ENCODE measurements at regions not wholly inside any gene's neighbourhood (a gene's known extent, or its start where the extent isn't known, plus 50 kb on each side); places are given as distances from the start of the nearest gene placed in this dataset.
"Not testable (repeated sequence)": the region's sequence is repeated elsewhere in the genome, so short reads cannot be mapped to it uniquely, and the experiment has no call there.

GRCh38 chr9:134545543-134546245, 95.9 kb upstream of the COL5A1 start:
- peaks cover 9% of the 10 kb centered on the region for H3K27me3 Mint-ChIP-seq
- no peak overlapping the region for H3K27ac Mint-ChIP-seq
- H3K4me1 Mint-ChIP-seq: no peaks in the 10 kb centered on the region
- H3K4me3 Mint-ChIP-seq: no peak overlapping the region
- H3K9me3 Mint-ChIP-seq: peaks cover 0 to 6% (median 0%) of the 10 kb centered on the region in 3 donors
- H3K36me3 Mint-ChIP-seq: no peaks in the 10 kb centered on the region

GRCh38 chr9:134546246-134546731, 95.3 kb upstream of the COL5A1 start:
- Mint-ChIP-seq H3K27ac (no peak overlapping the region), H3K4me3 (no peak overlapping the region), H3K4me1 (no peaks in the 10 kb centered on the region), H3K9me3 (peaks cover 0 to 6% (median 0%) of the 10 kb centered on the region in 3 donors), H3K27me3 (peaks cover 10% of the 10 kb centered on the region), H3K36me3 (no peaks in the 10 kb centered on the region)

- H3K36me3 Mint-ChIP-seq: no peaks in the 10 kb centered on the region
- peaks cover 0 to 6% (median 0%) of the 10 kb centered on the region in 3 donors for H3K9me3 Mint-ChIP-seq
- no peaks in the 10 kb centered on the region for H3K4me1 Mint-ChIP-seq
- H3K4me3 Mint-ChIP-seq: no peak overlapping the region
- H3K27ac Mint-ChIP-seq: no peak overlapping the region
- peaks cover 14% of the 10 kb centered on the region for H3K27me3 Mint-ChIP-seq
Measured at GRCh38 chr9:134546746-134547145, 94.9 kb upstream of the COL5A1 start.

- Mint-ChIP-seq H3K4me1 (no peaks in the 10 kb centered on the region), H3K27me3 (peaks cover 14% of the 10 kb centered on the region), H3K27ac (no peak overlapping the region), H3K36me3 (no peaks in the 10 kb centered on the region), H3K9me3 (peaks cover 0 to under 1% (median 0%) of the 10 kb centered on the region in 3 donors), H3K4me3 (no peak overlapping the region)
Measured at GRCh38 chr9:134547161-134548100, 94.2 kb upstream of the COL5A1 start.

- no peaks in the 10 kb centered on the region for H3K9me3 Mint-ChIP-seq
- H3K27ac Mint-ChIP-seq: no peak overlapping the region
- H3K4me1 Mint-ChIP-seq: no peaks in the 10 kb centered on the region
- H3K27me3 Mint-ChIP-seq: peaks cover 14% of the 10 kb centered on the region
- H3K4me3 Mint-ChIP-seq: no peak overlapping the region
- H3K36me3 Mint-ChIP-seq: no peaks in the 10 kb centered on the region
Measured at GRCh38 chr9:134548185-134548584, 93.4 kb upstream of the COL5A1 start.

GRCh38 chr9:134548618-134549017, 93.0 kb upstream of the COL5A1 start:
- no peak overlapping the region for H3K4me3 Mint-ChIP-seq
- H3K9me3 Mint-ChIP-seq: no peaks in the 10 kb centered on the region
- H3K27me3 Mint-ChIP-seq: peaks cover 14% of the 10 kb centered on the region
- no peak overlapping the region for H3K27ac Mint-ChIP-seq
- H3K36me3 Mint-ChIP-seq: no peaks in the 10 kb centered on the region
- no peaks in the 10 kb centered on the region for H3K4me1 Mint-ChIP-seq

GRCh38 chr9:134549336-134549735, 92.3 kb upstream of the COL5A1 start:
- Mint-ChIP-seq H3K27me3 (peaks cover 14% of the 10 kb centered on the region), H3K4me3 (no peak overlapping the region), H3K36me3 (no peaks in the 10 kb centered on the region), H3K4me1 (no peaks in the 10 kb centered on the region), H3K9me3 (no peaks in the 10 kb centered on the region), H3K27ac (no peak overlapping the region)

- peaks cover 11% of the 10 kb centered on the region for H3K27me3 Mint-ChIP-seq
- H3K9me3 Mint-ChIP-seq, H3K36me3 Mint-ChIP-seq, H3K4me1 Mint-ChIP-seq, H3K4me3 Mint-ChIP-seq, H3K27ac Mint-ChIP-seq: not testable (repeated sequence)
Measured at GRCh38 chr9:134550081-134550480, 91.5 kb upstream of the COL5A1 start.

GRCh38 chr9:134550584-134550983, 91.0 kb upstream of the COL5A1 start:
- no peak overlapping the region for H3K4me3 Mint-ChIP-seq
- peaks cover 11% of the 10 kb centered on the region for H3K27me3 Mint-ChIP-seq
- H3K4me1 Mint-ChIP-seq: no peaks in the 10 kb centered on the region
- H3K36me3 Mint-ChIP-seq: no peaks in the 10 kb centered on the region
- H3K9me3 Mint-ChIP-seq: no peaks in the 10 kb centered on the region
- H3K27ac Mint-ChIP-seq: peak overlapping the region in 1 of 3 donors; percentile 50

GRCh38 chr9:134551176-134551575, 90.4 kb upstream of the COL5A1 start:
- H3K36me3 Mint-ChIP-seq: no peaks in the 10 kb centered on the region
- no peak overlapping the region for H3K27ac Mint-ChIP-seq
- peaks cover 11% of the 10 kb centered on the region for H3K27me3 Mint-ChIP-seq
- H3K4me1 Mint-ChIP-seq: no peaks in the 10 kb centered on the region
- no peaks in the 10 kb centered on the region for H3K9me3 Mint-ChIP-seq
- no peak overlapping the region for H3K4me3 Mint-ChIP-seq

- Mint-ChIP-seq H3K9me3 (no peaks in the 10 kb centered on the region), H3K36me3 (no peaks in the 10 kb centered on the region), H3K4me3 (no peak overlapping the region), H3K27me3 (peaks cover 11% of the 10 kb centered on the region), H3K4me1 (no peaks in the 10 kb centered on the region), H3K27ac (no peak overlapping the region)
Measured at GRCh38 chr9:134551644-134552348, 89.8 kb upstream of the COL5A1 start.

- no peak overlapping the region for H3K27ac Mint-ChIP-seq
- H3K4me3 Mint-ChIP-seq: no peak overlapping the region
- no peaks in the 10 kb centered on the region for H3K4me1 Mint-ChIP-seq
- H3K27me3 Mint-ChIP-seq: peaks cover 11% of the 10 kb centered on the region
- H3K36me3 Mint-ChIP-seq: peaks cover 2% of the 10 kb centered on the region
- H3K9me3 Mint-ChIP-seq: no peaks in the 10 kb centered on the region
Measured at GRCh38 chr9:134552349-134552990, 89.1 kb upstream of the COL5A1 start.

GRCh38 chr9:134553061-134553891, 88.3 kb upstream of the COL5A1 start:
- no peak overlapping the region for H3K27ac Mint-ChIP-seq
- no peak overlapping the region for H3K4me3 Mint-ChIP-seq
- no peaks in the 10 kb centered on the region for H3K9me3 Mint-ChIP-seq
- H3K36me3 Mint-ChIP-seq: peaks cover 2% of the 10 kb centered on the region
- peaks cover 0 to 1% (median 0%) of the 10 kb centered on the region in 3 donors for H3K4me1 Mint-ChIP-seq
- H3K27me3 Mint-ChIP-seq: peaks cover 11% of the 10 kb centered on the region

- peaks cover 2% of the 10 kb centered on the region for H3K36me3 Mint-ChIP-seq
- H3K27me3 Mint-ChIP-seq: peaks cover 11% of the 10 kb centered on the region
- no peak overlapping the region for H3K27ac Mint-ChIP-seq
- H3K4me1 Mint-ChIP-seq: peaks cover 0 to 5% (median 0%) of the 10 kb centered on the region in 3 donors
- no peak overlapping the region for H3K4me3 Mint-ChIP-seq
- no peaks in the 10 kb centered on the region for H3K9me3 Mint-ChIP-seq
Measured at GRCh38 chr9:134553996-134554372, 87.6 kb upstream of the COL5A1 start.
